ENCODE measurements at regions not wholly inside any gene's neighbourhood (a gene's known extent, or its start where the extent isn't known, plus 50 kb on each side); places are given as distances from the start of the nearest gene placed in this dataset.

DNA sequence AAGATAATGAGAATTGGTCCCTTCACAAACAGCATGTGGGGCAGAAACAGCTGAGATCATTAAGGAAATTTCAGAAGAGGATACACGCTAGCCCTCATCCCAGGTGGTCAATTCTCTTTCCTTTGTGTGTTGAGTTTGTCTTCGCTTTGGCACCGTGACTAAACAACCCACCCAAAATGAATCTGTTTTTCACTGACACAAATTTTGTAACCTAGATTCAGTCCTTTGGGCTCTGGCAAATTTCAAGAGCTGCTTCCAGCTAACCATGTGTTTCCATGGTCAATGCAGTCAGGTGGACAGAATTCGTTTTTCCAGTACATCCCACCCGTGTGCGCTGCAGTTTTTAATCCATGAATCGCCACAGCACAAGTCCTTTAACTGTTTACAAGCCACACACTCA, 435.4 kb downstream of the WDR72 start:
- Histone ChIP-seq H2AFZ (ENCODE audit: low read depth, low read length, severe bottlenecking) (no peak overlapping the region), H3F3A (ENCODE audit: insufficient read depth) (no peaks in the 10 kb centered on the region), H3K4me3 (ENCODE audit: insufficient read depth, low read length, poor library complexity, severe bottlenecking) (no peak overlapping the region), H3K9me3 (ENCODE audit: insufficient read depth, low read length) (no peaks in the 10 kb centered on the region), H3K4me2 (ENCODE audit: low read depth, low read length, poor library complexity, severe bottlenecking) (no peak overlapping the region), H4K20me1 (ENCODE audit: low read depth, low read length) (no peaks in the 10 kb centered on the region), H3K36me3 (ENCODE audit: low read length) (no peaks in the 10 kb centered on the region), H3K9ac (ENCODE audit: low read length) (no peak overlapping the region), H3K79me2 (ENCODE audit: insufficient read depth, low read length) (no peaks in the 10 kb centered on the region), H3K27ac (ENCODE audit: low read depth, low read length) (no peak overlapping the region), H3K9me2 (replicated peaks; ENCODE audit: insufficient read depth, low read length) (no peaks in the 10 kb centered on the region), H3K27me3 (ENCODE audit: low read length) (no peaks in the 10 kb centered on the region)
- TF ChIP-seq, protein P1, sequence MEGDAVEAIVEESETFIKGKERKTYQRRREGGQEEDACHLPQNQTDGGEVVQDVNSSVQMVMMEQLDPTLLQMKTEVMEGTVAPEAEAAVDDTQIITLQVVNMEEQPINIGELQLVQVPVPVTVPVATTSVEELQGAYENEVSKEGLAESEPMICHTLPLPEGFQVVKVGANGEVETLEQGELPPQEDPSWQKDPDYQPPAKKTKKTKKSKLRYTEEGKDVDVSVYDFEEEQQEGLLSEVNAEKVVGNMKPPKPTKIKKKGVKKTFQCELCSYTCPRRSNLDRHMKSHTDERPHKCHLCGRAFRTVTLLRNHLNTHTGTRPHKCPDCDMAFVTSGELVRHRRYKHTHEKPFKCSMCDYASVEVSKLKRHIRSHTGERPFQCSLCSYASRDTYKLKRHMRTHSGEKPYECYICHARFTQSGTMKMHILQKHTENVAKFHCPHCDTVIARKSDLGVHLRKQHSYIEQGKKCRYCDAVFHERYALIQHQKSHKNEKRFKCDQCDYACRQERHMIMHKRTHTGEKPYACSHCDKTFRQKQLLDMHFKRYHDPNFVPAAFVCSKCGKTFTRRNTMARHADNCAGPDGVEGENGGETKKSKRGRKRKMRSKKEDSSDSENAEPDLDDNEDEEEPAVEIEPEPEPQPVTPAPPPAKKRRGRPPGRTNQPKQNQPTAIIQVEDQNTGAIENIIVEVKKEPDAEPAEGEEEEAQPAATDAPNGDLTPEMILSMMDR (IDR thresholded peaks at IDR 0.05; ENCODE audit: insufficient read depth, low read length, poor library complexity, severe bottlenecking) = no peak
- TF ChIP-seq EZH2phosphoT487 (conservative IDR thresholded peaks at IDR 0.05; ENCODE audit: low read length) = no peak

- H3K79me2 ChIP-seq (ENCODE audit: insufficient read depth, low read length) = no peaks in the 10 kb centered on the region
- H3K27me3 ChIP-seq (ENCODE audit: low read length) = no peaks in the 10 kb centered on the region
- no peak overlapping the region for H3K4me3 ChIP-seq (ENCODE audit: insufficient read depth, low read length, poor library complexity, severe bottlenecking)
- H3K36me3 ChIP-seq (ENCODE audit: low read length) = no peaks in the 10 kb centered on the region
- H3K9me3 ChIP-seq (ENCODE audit: insufficient read depth, low read length) = no peaks in the 10 kb centered on the region
- H3K9me2 ChIP-seq (replicated peaks; ENCODE audit: insufficient read depth, low read length) = no peaks in the 10 kb centered on the region
- H4K20me1 ChIP-seq (ENCODE audit: low read depth, low read length) = no peaks in the 10 kb centered on the region
- H3K27ac ChIP-seq (ENCODE audit: low read depth, low read length) = no peak overlapping the region
- no peaks in the 10 kb centered on the region for H3F3A ChIP-seq (ENCODE audit: insufficient read depth)
- TF ChIP-seq, protein P1 (IDR thresholded peaks at IDR 0.05; ENCODE audit: insufficient read depth, low read length, poor library complexity, severe bottlenecking) = no peak
- TF ChIP-seq EZH2phosphoT487 (conservative IDR thresholded peaks at IDR 0.05; ENCODE audit: low read length) = no peak
- H2AFZ ChIP-seq (ENCODE audit: low read depth, low read length, severe bottlenecking) = no peak overlapping the region
- H3K9ac ChIP-seq (ENCODE audit: low read length) = no peak overlapping the region
- H3K4me2 ChIP-seq (ENCODE audit: low read depth, low read length, poor library complexity, severe bottlenecking) = no peak overlapping the region
These were observed 436.3 kb downstream of the WDR72 start for GRCh38 chr15:53323191-53323590.

- H4K20me1 ChIP-seq (ENCODE audit: low read depth, low read length) = no peaks in the 10 kb centered on the region
- no peaks in the 10 kb centered on the region for H3K36me3 ChIP-seq (ENCODE audit: low read length)
- H3K9ac ChIP-seq (ENCODE audit: low read length) = no peak overlapping the region
- no peaks in the 10 kb centered on the region for H3K9me3 ChIP-seq (ENCODE audit: insufficient read depth, low read length)
- H3K9me2 ChIP-seq (replicated peaks; ENCODE audit: insufficient read depth, low read length) = no peaks in the 10 kb centered on the region
- H3K27ac ChIP-seq (ENCODE audit: low read depth, low read length) = no peak overlapping the region
- no peak overlapping the region for H2AFZ ChIP-seq (ENCODE audit: low read depth, low read length, severe bottlenecking)
- TF ChIP-seq EZH2phosphoT487 (conservative IDR thresholded peaks at IDR 0.05; ENCODE audit: low read length) = no peak
- H3K4me2 ChIP-seq (ENCODE audit: low read depth, low read length, poor library complexity, severe bottlenecking) = no peak overlapping the region
- H3K79me2 ChIP-seq (ENCODE audit: insufficient read depth, low read length) = no peaks in the 10 kb centered on the region
- H3F3A ChIP-seq (ENCODE audit: insufficient read depth) = no peaks in the 10 kb centered on the region
- no peak overlapping the region for H3K4me3 ChIP-seq (ENCODE audit: insufficient read depth, low read length, poor library complexity, severe bottlenecking)
- H3K27me3 ChIP-seq (ENCODE audit: low read length) = no peaks in the 10 kb centered on the region
These were observed 438.6 kb downstream of the WDR72 start for GRCh38 chr15:53320816-53321215.

DNA sequence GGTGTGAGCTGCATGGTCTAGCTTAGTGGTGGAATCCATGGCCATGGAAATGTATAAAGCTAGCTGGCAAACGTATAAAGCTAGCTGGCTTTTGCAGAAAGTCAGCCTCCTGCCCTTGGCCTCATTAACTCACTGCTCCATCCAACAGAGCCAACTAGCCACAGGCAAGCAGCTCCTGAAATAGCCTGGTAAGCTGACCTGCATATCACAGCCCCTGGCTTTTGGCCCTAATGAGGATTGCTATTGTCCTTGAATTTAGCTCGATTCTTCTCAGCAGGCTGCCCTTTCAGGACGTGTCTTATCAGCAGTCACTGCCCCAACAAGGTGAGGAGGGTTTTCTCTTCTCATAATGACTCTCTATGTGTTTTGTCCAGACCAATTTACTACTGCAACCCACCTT, 446.8 kb downstream of the WDR72 start:
- no peaks in the 10 kb centered on the region for H4K20me1 ChIP-seq (ENCODE audit: low read depth, low read length)
- H3K4me2 ChIP-seq (ENCODE audit: low read depth, low read length, poor library complexity, severe bottlenecking) = no peak overlapping the region
- no peaks in the 10 kb centered on the region for H3F3A ChIP-seq (ENCODE audit: insufficient read depth)
- H2AFZ ChIP-seq (ENCODE audit: low read depth, low read length, severe bottlenecking) = no peak overlapping the region
- TF ChIP-seq, protein P1 (IDR thresholded peaks at IDR 0.05; ENCODE audit: insufficient read depth, low read length, poor library complexity, severe bottlenecking) = no peak
- no peak for TF ChIP-seq EZH2phosphoT487 (conservative IDR thresholded peaks at IDR 0.05; ENCODE audit: low read length)
- H3K36me3 ChIP-seq (ENCODE audit: low read length) = no peaks in the 10 kb centered on the region
- H3K9me2 ChIP-seq (replicated peaks; ENCODE audit: insufficient read depth, low read length) = no peaks in the 10 kb centered on the region
- no peak overlapping the region for H3K27ac ChIP-seq (ENCODE audit: low read depth, low read length)
- H3K4me3 ChIP-seq (ENCODE audit: insufficient read depth, low read length, poor library complexity, severe bottlenecking) = no peak overlapping the region
- H3K79me2 ChIP-seq (ENCODE audit: insufficient read depth, low read length) = no peaks in the 10 kb centered on the region
- H3K27me3 ChIP-seq (ENCODE audit: low read length) = no peaks in the 10 kb centered on the region
- H3K9me3 ChIP-seq (ENCODE audit: insufficient read depth, low read length) = no peaks in the 10 kb centered on the region
- no peak overlapping the region for H3K9ac ChIP-seq (ENCODE audit: low read length)

Data from SU-DHL-6 (cell line).